ENCODE measurements at regions not wholly inside any gene's neighbourhood (a gene's known extent, or its start where the extent isn't known, plus 50 kb on each side); places are given as distances from the start of the nearest gene placed in this dataset.

DNA sequence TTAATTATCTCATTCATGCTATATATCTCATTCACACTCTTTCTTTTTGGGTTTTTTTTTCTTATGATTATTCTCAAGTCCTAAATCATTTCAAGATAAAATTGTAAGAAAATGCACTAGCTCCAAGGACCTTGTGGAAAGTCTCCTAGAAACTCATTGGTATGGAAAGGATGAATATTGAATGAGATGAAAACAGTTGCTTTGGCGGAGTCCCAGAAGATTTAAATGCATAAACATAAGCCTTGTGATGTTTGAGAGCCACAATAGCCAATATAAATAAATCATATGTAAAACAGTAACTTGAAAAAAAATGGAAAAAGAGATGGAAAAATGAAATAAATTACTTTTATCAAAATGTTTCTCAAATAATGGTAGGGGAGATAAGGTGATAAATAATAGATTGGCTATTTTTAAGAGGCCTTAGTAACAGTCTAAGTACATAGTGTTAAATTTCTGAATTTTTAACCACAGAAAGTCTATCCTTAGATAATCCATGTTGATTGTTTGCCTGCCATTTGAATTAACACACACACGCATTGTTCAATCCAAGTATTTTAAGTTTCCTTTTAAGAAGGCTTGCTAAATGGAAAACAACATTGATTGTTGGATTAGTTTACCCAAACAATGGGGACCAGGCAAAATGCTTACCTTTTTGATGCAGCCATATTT lies 81.1 kb upstream of the CD2AP start:
- TF ChIP-seq POLR2AphosphoS5 (IDR thresholded peaks at IDR 0.05; ENCODE audit: borderline replicate concordance, low read depth, low read length) (no peak), FOXP2 (optimal IDR thresholded peaks at IDR 0.05; ENCODE audit: control extremely low read depth, extremely low read length, insufficient read depth) (no peak), EZH2 (IDR thresholded peaks at IDR 0.05) (no peak)
